A673 (cell line): ENCODE measurements at regions not wholly inside any gene's neighbourhood (a gene's known extent, or its start where the extent isn't known, plus 50 kb on each side); places are given as distances from the start of the nearest gene placed in this dataset.

ENCODE experiments used
- EZH2 ChIP-seq: fragments of 200-600 bp; sonication (generic); IDR thresholded peaks from 2 replicates; pipeline ENCODE4 v1.6.1; 2017; ENCODE audit warnings: borderline replicate concordance, low read depth, mild to moderate bottlenecking, mixed read lengths, antibody characterized with exemption, low read length; ENCODE audit not compliant: poor library complexity, severe bottlenecking
- TF ChIP-seq, protein P1 (sequence below): fragments of 300-800, 200-600 bp; sonication (generic); conservative IDR thresholded peaks from 2 replicates; pipeline ENCODE4 v1.5.1; 2017; ENCODE audit warnings: low read depth, mild to moderate bottlenecking, antibody characterized with exemption, low read length, moderate library complexity, mixed read lengths

- TF ChIP-seq, protein P1, sequence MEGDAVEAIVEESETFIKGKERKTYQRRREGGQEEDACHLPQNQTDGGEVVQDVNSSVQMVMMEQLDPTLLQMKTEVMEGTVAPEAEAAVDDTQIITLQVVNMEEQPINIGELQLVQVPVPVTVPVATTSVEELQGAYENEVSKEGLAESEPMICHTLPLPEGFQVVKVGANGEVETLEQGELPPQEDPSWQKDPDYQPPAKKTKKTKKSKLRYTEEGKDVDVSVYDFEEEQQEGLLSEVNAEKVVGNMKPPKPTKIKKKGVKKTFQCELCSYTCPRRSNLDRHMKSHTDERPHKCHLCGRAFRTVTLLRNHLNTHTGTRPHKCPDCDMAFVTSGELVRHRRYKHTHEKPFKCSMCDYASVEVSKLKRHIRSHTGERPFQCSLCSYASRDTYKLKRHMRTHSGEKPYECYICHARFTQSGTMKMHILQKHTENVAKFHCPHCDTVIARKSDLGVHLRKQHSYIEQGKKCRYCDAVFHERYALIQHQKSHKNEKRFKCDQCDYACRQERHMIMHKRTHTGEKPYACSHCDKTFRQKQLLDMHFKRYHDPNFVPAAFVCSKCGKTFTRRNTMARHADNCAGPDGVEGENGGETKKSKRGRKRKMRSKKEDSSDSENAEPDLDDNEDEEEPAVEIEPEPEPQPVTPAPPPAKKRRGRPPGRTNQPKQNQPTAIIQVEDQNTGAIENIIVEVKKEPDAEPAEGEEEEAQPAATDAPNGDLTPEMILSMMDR: no peak
- no peak for TF ChIP-seq EZH2
Measured at GRCh38 chr5:30039379-30039778, 1154.1 kb upstream of the CDH6 start.
